OCI-LY7 (cell line): ENCODE measurements at regions not wholly inside any gene's neighbourhood (a gene's known extent, or its start where the extent isn't known, plus 50 kb on each side); places are given as distances from the start of the nearest gene placed in this dataset.

Experiments
- BruUV-seq: library from RNA; stranded (reverse); fragments of 400-500 nt; replicated peaks from 2 replicates; lab custom pipeline; 2021; lab: Mats Ljungman, UMichigan
- CTCF ChIA-PET: fragments of 300-600 bp; sonication (Branson Sonifier 250); formaldehyde crosslinking; loops from one replicate; lab custom pipeline; 2022; ENCODE audit warnings: antibody characterized with exemption; ENCODE audit not compliant: unreplicated experiment; lab: Charles Lee
- POLR2A ChIA-PET: fragments of 300-600 bp; sonication (Branson Sonifier 250); formaldehyde crosslinking; loops from one replicate; lab custom pipeline; 2022; ENCODE audit warnings: antibody characterized with exemption; lab: Charles Lee
- DNase-seq: peaks from one replicate; pipeline ENCODE4 v3.0.0-alpha.2; 2015; ENCODE audit warnings: low spot score
- H2AFZ ChIP-seq: fragments of 200-600 bp; sonication (generic), shearing (Covaris generic); 2 replicates; pipeline ENCODE4 v1.6.1; 2014; ENCODE audit warnings: mild to moderate bottlenecking, antibody characterized with exemption, low read length, moderate library complexity
- H3K27ac ChIP-seq: fragments of 200-600 bp; sonication (generic); 2 replicates; pipeline ENCODE4 v1.5.1; 2014; ENCODE audit warnings: mixed run types, low read depth, mild to moderate bottlenecking, moderate library complexity, low read length, inconsistent platforms; ENCODE audit not compliant: poor library complexity, severe bottlenecking
- H3K36me3 ChIP-seq: fragments of 200-600 bp; sonication (generic); 2 replicates; pipeline ENCODE4 v1.6.1; 2014; ENCODE audit warnings: mild to moderate bottlenecking, antibody characterized with exemption, low read length, moderate library complexity, mixed read lengths; ENCODE audit not compliant: insufficient read depth
- H3K4me1 ChIP-seq: fragments of 200-600 bp; sonication (generic); 2 replicates; pipeline ENCODE4 v1.5.1; 2014; ENCODE audit warnings: mild to moderate bottlenecking, low read length; ENCODE audit not compliant: insufficient read depth, poor library complexity, severe bottlenecking
- H3K4me2 ChIP-seq: fragments of 200-600 bp; sonication (generic); 2 replicates; pipeline ENCODE4 v1.6.1; 2014; ENCODE audit warnings: mild to moderate bottlenecking, low read length
- H3K4me3 ChIP-seq: fragments of 200-600 bp; sonication (generic); 2 replicates; pipeline ENCODE4 v1.5.1; 2014; ENCODE audit warnings: mild to moderate bottlenecking, low read depth, low read length; ENCODE audit not compliant: poor library complexity, severe bottlenecking
- H3K79me2 ChIP-seq: fragments of 200-600 bp; sonication (generic); 2 replicates; pipeline ENCODE4 v1.6.1; 2016; ENCODE audit warnings: low read depth, mild to moderate bottlenecking, low read length, moderate library complexity, mixed read lengths; ENCODE audit not compliant: insufficient read depth
- H3K9me2 ChIP-seq: fragments of 200-600 bp; sonication (generic); 2 replicates; pipeline ENCODE4 v1.6.1; 2016; ENCODE audit warnings: mild to moderate bottlenecking, low read length, mixed read lengths; ENCODE audit not compliant: insufficient read depth
- H3K9me3 ChIP-seq: fragments of 200-600 bp; sonication (generic); 2 replicates; pipeline ENCODE4 v1.6.1; 2014; ENCODE audit warnings: mild to moderate bottlenecking, mixed run types, low read length, mixed read lengths
- H4K20me1 ChIP-seq: fragments of 200-600 bp; sonication (generic); 2 replicates; pipeline ENCODE4 v1.6.1; 2014; ENCODE audit warnings: mild to moderate bottlenecking, antibody characterized with exemption, low read length, moderate library complexity, mixed read lengths; ENCODE audit not compliant: insufficient read depth
- CTCF ChIP-seq: fragments of 200-600 bp; sonication (generic); conservative IDR thresholded peaks from 2 replicates; pipeline ENCODE4 v1.5.1; 2014; ENCODE audit warnings: mild to moderate bottlenecking, antibody characterized with exemption, low read length, moderate library complexity, mixed read lengths
- EZH2phosphoT487 ChIP-seq: fragments of 200-600 bp; sonication (generic); IDR thresholded peaks from 2 replicates; pipeline ENCODE4 v1.6.1; 2018; ENCODE audit warnings: low read depth, borderline replicate concordance, mild to moderate bottlenecking, mixed run types, antibody characterized with exemption, low read length, moderate library complexity, mixed read lengths
- intact Hi-C: fragments of 100-400 bp; cut with micrococcal nuclease; formaldehyde crosslinking; loops from one replicate; pipeline ENCODE4 v1.10.0; 2022; ENCODE audit not compliant: unreplicated experiment

- ChIA-PET POLR2A (no interaction called here), CTCF (no interaction called here)
- H3K4me2 ChIP-seq, result no peak overlapping the region
- no peaks in the 10 kb centered on the region for H3K9me2 ChIP-seq
- H3K4me1 ChIP-seq, result no peaks in the 10 kb centered on the region
- intact Hi-C loops, result no loop called here
- no peak overlapping the region for H3K4me3 ChIP-seq
- no peak; the same call in 1 of the 2 replicates for TF ChIP-seq CTCF
- no peak for TF ChIP-seq EZH2phosphoT487
- no peaks in the 10 kb centered on the region for H4K20me1 ChIP-seq
- H2AFZ ChIP-seq, result no peak overlapping the region
- H3K79me2 ChIP-seq, result no peaks in the 10 kb centered on the region
- no TSS peak for BruUV-seq
- H3K9me3 ChIP-seq, result no peaks in the 10 kb centered on the region
- H3K36me3 ChIP-seq, result no peaks in the 10 kb centered on the region
- no peak for DNase-seq
- H3K27ac ChIP-seq, result no peak overlapping the region
Observed at GRCh38 chr9:71624728-71625127, 143.6 kb downstream of the CEMIP2 start.

- no peak overlapping the region for H2AFZ ChIP-seq
- ChIA-PET CTCF (no interaction called here), POLR2A (no interaction called here)
- no peaks in the 10 kb centered on the region for H3K36me3 ChIP-seq
- no peak for DNase-seq
- H3K4me2 ChIP-seq, result no peak overlapping the region
- intact Hi-C loops, result no loop called here
- H3K4me3 ChIP-seq, result no peak overlapping the region
- no peaks in the 10 kb centered on the region for H3K79me2 ChIP-seq
- no peak overlapping the region for H3K27ac ChIP-seq
- no peaks in the 10 kb centered on the region for H3K9me2 ChIP-seq
- BruUV-seq, result no TSS peak
- H3K4me1 ChIP-seq, result no peaks in the 10 kb centered on the region
- no peaks in the 10 kb centered on the region for H4K20me1 ChIP-seq
- no peak for TF ChIP-seq EZH2phosphoT487
- TF ChIP-seq CTCF, result no peak
- H3K9me3 ChIP-seq, result no peaks in the 10 kb centered on the region
Observed at GRCh38 chr9:71620746-71621145, 147.6 kb downstream of the CEMIP2 start.

GRCh38 chr9:71620331-71620730 lies 148.0 kb downstream of the CEMIP2 start:
- no peak overlapping the region for H3K4me2 ChIP-seq
- H3K4me3 ChIP-seq, result no peak overlapping the region
- no peak for DNase-seq
- POLR2A ChIA-PET, result no interaction called here
- no peaks in the 10 kb centered on the region for H3K36me3 ChIP-seq
- no peaks in the 10 kb centered on the region for H4K20me1 ChIP-seq
- CTCF ChIA-PET, result no interaction called here
- no TSS peak for BruUV-seq
- no peaks in the 10 kb centered on the region for H3K9me3 ChIP-seq
- TF ChIP-seq CTCF (no peak), EZH2phosphoT487 (no peak)
- no peak overlapping the region for H3K27ac ChIP-seq
- H3K9me2 ChIP-seq, result no peaks in the 10 kb centered on the region
- intact Hi-C loops, result no loop called here
- H2AFZ ChIP-seq, result no peak overlapping the region
- H3K79me2 ChIP-seq, result no peaks in the 10 kb centered on the region
- H3K4me1 ChIP-seq, result no peaks in the 10 kb centered on the region
